NCI-H2171 treated with DMSO at 0.1 percent for 48 hours (cell line): ENCODE measurements at regions not wholly inside any gene's neighbourhood (a gene's known extent, or its start where the extent isn't known, plus 50 kb on each side); places are given as distances from the start of the nearest gene placed in this dataset.

Experiments used
- DNase-seq: peaks from one replicate; lab custom pipeline; 2025; lab: John Stamatoyannopoulos, UW

DNA sequence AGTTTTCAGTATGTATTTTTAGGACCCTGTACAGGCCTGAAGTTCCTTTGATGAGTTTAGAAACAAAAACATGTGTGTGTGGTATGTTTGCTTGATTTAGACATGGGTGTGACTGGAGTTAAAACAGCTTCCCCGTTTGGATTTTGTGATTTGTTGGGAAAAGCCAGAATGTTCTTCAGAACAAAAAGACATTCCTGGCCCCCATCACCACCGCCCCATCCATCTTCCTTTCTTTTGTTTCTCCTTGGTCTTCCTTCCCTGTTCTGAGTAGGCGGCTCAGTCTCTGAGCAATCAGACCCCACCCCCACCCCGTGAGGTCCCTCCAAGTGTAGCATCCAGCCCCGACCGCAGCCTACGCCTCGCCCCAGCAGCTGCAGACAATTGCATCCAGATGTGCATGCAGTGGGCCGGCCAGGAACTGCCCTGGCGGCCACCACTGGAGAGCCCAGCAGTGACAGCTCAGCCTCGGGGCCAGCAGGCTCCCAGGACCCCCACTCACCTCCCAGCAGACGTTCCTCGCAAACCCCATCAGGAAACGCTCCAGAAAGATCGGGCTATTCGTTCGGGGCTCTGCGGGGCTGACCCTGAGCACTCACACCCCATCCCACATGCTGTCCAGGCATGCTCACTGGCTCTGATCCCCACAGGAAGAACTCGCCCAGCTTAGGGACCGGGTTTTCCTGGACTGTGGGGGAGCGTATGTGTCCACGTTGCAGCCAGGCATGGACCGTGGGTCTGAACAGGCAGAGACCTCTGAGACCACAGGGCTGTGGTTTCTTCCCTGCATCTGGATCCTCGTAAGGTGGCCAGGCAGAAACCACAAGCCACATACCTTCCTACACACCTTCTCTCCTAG is 99.8 kb upstream of the CDH5 start:
- no peak for DNase-seq

DNA sequence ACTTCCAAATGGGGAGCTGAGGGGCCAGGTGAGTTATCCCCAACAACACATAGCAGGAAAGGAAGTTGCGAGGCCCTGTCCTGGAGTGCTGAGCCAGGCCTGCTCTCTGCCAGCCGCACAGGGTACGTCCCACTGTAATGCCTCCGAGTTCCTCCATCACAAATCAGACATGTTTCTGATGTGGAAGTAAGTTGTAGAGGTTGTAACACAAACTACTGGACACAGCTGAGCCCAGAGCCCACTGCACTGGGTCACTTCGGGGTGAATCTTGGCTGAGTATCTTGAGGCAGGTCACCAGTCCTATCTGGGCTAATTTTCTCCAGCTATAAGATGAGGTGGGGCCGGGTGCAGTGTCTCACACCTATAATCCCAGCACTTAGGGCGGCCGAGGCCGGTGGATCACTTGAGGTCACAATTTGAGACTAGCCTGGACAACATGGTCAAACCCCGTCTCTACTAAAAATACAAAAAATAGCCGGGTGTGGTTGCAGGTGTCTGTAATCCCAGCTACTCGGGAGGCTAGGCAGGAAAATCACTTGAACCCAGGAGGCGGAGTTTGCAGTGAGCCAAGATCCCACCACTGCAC is 100.8 kb upstream of the CDH5 start:
- no peak for DNase-seq

DNA sequence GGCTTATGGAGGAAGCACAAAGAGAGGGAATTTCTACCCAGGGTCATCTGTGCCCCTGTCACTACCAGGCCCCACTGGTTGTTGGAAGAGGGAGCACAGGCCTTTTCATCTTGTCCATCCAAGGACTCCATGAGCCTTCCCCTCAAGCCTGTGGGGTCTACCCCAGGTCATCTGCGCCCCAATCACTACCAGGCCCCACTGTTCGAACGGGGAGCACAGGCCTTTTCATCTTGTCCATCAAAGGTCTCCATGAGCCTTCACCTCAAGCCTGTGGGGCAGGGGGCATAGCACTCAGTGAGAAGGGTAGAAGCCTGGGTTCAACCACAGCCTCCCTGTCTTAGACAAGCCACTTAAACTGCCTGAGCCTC is 101.5 kb upstream of the CDH5 start:
- DNase-seq: no peak

DNA sequence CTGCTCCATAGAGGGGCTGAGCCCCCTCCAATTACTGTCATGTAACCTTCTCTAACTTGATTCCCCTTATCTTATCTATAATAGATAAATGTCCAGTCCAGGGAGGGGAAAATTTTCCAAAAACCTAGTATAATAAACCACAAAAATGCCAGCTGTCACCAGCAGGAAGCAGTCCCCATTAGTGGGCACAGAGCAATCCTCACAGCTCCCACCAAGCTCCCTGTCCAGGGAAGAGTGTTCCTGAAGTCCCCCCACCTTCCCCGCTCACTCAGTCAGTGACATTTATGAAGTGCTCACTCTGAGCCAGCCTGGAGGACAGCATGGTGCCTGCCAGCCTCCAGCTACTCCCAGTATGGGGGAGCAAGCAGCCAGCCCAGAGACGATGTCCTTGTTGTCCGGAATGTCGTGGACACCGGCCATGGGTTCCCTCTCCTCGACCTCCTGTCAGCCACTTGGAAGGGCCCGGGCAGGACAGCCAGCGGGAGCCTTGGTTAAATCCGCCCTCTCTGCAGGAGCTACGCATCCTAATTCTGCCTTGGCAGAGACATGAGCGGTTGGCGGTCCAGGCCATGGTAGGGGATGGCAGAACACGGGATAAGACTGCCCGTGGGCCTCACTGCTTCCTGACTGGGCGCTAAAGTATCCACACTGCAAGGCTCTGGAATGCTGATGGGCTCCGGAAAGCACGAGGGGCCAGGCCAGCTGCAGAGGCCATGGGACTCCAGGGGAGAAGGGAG is 102.0 kb upstream of the CDH5 start:
- DNase-seq: no peak

DNA sequence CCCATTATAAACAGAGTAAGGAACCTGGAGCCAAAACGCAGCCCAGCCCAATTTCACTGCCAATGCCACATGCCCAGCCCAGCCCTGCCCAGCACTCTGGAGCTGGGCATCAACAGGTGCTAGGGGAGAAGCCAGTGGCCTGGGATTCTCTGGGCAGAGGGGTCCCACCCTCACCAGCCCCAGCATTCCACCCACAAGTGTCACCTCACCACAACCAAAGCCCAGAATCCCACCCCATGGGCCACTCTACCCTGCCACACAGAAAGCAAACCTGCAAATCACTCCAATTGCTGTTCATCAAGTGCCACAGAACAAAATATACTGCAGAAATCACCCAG is 102.5 kb upstream of the CDH5 start:
- DNase-seq: no peak

DNA sequence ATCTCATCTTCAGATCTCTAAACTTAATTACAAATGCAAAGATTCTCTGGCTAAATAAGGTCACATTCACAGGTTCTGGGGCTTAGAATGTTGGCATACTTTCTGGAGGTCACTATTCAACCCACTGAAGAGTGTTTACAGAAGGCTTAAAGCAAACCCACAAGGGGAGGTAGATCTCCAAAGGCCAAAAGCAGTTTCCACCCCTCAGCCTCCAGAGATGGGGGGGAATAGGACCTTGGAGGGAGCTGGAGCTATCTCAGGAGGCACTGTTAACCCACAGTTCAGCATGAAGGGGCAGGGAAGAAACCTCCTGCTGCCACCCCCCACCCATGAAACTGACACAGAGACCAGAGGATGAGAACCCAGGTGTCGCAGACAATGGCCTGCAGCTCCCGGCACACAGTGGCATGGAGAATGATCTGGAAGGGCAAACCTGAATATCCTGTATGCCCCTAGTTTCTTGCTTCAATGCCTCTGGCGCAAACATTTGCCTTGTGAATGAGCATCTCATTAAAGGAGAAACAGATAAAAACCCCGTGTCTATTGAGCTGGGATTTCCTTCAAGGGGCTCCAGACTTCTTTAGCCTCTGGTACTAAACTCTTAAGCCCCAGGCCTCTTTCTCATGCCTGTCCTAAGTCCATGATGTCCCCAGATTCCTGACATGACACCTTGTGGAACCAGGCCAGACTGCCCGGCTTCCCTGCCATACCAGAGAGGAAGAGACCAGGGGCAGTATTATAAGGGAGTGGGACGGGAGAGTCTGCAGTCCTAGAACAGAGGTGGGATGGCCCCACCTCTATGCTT is 103.1 kb upstream of the CDH5 start:
- no peak for DNase-seq

DNA sequence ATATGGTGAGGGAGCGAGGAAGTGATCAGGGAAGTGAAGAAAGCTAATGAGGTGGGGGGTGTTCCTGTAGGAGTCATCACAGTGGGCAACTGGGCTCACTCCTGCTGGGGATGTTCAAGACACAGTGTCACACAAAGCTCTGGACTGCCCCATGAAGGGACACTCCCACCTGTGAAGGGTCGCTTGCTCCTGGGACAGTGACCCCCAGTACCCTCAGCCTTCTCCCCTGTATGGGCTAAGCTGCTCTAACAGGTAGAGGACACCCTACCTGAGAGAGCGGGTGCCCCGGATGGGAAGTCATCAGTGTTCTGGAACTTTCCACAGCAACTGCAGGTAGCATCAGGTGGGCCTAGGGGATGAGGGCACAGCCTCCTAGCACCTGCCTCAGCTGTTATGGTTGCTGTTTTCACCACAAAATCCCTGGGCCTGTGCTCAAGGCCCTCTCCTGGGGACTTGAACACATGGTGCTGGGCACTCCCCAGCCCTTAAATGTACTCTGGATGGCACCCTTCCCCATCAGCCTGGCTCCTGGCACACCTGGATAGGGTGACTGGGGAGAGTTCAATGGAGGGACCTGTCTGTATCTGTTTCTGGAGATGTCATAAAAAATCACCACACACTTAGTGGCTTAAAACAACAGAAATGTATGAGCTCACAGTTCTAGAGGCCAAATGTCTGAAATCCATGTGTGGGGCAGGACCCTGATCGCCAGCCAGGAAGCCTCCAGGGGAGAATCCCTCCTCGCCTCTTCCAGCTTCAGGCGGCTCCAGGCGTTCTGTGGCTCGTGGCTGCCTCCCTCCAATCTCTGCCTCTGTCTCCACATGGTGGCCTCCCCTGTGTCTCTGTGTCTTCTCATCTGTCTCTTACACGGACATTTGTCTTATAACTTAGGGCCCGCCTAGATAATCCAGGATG is 104.0 kb upstream of the CDH5 start:
- DNase-seq: no peak

DNA sequence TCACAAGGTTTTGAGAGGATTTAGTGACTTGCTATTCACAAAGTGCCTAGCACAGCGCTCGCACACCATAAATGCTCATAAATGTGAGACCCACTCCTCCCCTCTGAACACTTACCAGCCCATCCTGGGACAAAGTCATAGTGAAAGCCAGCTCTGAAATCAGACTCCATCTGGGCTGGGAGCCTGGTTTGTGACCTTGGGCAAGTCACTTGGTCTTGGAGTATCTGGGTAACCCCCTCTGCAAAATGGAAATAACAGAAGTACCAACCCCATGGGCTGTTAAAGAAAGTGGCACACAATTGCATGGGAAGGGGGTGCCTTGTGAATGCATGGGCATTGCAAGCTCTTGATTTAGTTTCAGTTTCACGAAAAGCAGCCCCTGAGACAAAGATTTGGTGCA is 104.7 kb upstream of the CDH5 start:
- no peak for DNase-seq

DNA sequence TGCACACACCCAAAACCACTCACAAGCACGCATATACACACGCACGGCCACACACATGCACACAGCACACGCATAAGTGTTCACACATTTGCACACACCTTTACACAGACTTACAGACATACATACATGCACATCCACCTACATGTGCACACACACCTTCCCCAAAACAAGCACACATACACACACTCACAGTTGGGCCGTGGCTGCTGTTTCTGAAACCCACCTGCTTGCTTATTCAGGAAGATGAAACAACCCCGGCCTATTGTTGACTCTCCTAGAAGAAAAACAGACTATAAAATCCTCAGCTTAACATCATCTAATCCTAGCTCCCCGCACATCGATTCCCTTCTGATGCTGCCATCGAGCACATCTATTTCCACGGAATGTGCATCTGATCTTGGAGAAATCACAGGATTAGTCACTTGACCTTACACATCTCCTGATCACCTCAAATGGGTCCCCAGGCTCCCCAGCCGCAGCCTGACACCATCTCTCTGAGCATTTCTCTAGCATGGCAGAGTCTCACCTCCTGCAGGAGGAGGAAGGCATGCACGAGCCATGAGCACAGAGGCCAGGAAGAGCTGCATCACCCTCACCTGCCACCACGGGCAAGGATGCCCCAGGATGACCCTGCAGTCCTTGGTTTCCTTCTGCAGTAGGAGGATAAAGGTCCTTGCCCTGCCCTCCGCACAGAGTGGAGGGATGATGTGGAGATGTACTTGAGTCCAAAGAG is 105.8 kb upstream of the CDH5 start:
- DNase-seq: no peak

DNA sequence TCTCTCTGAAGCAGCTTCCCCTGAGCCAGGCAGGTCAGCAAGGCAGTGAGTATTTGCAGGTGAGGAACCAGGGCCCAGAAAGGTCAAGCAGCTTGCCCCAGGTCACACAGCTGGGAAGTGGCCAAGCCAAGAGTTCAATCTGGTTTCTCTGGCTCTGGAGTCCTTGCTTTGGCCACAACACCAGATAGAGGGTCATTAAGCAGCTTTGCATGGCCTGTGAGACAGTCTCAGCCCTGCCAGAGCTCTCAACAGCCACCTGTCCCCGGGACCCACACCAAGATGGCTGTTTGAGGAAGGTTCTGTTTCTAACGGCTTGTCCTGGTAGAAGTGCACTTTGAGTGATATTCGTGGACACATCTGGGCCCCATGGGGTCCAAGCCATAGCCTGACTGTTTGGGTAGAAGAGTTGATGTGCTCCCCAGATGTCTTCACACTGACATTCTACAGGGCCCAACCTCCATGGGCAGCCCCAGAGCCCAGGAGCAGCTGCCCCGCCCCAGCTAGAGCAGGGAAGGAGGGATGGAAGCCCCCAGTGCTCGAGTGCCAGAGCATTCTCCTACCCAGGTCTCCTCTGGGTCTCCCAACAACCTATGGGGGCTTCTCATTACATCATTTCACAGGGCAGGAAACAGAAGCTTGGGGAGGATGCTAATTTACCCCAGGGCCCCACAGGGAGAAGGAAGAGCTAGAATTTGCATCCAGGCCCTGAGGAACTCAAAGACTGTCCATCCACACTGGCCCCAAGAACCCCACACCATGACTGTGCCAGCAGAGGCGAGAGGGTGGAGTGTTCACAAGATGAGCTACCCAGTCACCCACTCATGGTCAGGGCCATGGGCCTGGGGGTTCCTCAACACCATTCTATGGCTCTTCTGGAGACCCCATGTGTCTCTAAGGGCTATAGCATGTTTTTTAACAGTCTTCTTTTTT is 107.3 kb upstream of the CDH5 start:
- no peak for DNase-seq

DNA sequence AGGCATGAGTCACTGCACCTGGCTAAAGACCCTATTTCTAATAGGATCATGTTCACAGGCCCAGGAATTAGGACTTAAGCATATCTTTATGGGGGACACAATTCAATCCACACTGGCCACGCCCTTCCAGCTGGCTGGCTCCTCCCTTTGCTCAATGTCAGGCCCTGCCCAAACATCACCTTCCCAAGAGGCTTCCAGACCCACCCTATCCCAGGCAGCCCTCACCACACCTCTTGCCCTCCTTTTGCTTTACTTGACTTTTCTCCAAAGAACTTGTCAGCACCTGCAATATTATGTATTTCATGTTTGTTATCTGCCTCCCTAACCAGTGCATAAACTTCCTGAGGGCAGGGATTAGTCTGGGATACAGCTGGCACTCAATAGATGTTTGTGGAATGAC is 109.6 kb upstream of the CDH5 start:
- no peak for DNase-seq

DNA sequence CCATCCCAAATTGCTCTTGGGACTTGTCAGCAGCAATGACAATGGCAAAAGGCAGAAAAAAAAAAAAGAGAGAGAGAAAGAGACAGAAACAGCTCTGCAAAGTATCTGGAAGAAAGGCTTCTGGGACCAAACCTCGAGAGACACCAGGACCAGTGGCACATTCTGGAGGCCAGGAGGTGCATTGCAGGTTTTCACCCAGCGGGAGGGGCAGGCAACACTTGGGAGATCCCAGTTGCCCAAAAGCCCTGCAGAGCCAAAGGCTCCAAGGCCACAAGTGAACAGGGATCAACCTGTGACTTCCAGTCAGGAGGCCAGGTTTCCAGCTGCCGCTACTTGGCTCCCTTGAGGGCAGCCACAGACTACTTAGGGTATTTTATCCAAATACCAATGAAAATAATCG is 110.8 kb upstream of the CDH5 start:
- no peak for DNase-seq

DNA sequence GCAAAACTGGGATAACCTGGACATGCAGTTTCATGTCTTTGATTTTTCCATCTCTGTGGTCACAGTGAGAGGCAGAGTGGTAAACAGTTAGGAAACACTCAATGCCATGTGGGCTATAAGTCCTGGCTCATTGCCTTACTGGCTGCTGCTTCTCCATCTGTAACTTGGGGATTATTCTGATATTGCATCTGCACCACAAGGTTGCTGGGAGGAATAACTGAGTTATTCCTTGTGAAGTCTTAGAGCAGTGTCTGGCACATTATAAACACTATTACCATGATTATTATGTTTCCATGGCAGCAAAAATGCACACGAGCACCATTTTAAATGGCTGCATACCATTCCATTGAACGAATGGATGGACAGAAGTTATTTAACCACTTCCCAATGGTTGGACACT is 111.7 kb upstream of the CDH5 start:
- DNase-seq: no peak

DNA sequence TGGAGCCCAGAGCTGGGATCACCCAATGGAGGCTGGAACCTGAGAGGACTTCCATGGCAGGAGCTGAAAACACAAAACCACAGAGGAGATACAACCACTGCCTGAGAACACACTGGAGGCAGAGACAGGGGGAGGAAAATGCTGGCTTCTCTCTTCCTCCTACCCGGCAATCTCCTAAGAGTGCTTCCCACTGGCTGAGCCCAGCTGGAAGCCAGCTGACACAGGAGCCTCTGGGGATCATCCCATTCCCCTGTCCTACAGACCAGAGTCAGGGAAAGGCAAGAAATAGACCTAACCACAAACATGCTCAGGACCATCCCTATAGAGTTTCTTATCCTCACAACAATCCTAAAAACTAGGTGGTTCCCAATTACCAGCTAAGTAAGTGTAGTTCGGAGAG is 112.4 kb upstream of the CDH5 start:
- DNase-seq: no peak

DNA sequence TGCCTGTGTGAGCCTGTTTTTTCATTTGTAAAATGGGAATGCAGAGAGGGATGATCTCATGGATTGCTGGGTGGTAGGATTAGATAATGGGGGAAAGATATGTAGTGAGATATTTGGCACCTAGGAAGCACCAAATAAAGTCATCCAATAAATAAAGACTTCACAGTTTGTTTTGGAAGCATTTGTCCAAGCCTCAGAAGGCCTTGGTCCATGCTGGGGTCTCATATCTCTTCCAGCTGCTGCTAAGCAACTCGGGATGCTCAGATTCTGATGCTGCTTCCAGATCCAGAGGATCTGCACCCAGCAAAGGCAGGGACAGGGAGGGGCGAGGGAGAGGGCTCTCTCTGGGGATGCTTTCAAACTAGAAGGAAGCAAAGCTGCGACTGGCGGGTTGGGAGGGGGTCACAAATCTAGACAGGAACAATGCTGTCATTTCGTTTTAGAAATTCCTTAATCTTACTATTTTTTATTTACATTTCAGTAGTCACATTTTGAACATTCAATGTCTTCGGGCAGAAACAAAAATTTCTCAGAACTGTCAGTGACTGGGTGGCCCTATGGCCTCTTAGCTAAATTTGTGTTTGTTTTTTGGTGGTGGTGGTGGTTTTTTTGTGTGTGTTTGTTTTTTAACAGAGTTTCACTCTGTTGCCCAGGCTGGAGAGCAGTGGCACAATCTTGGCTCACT is 114.9 kb upstream of the CDH5 start:
- no peak for DNase-seq

DNA sequence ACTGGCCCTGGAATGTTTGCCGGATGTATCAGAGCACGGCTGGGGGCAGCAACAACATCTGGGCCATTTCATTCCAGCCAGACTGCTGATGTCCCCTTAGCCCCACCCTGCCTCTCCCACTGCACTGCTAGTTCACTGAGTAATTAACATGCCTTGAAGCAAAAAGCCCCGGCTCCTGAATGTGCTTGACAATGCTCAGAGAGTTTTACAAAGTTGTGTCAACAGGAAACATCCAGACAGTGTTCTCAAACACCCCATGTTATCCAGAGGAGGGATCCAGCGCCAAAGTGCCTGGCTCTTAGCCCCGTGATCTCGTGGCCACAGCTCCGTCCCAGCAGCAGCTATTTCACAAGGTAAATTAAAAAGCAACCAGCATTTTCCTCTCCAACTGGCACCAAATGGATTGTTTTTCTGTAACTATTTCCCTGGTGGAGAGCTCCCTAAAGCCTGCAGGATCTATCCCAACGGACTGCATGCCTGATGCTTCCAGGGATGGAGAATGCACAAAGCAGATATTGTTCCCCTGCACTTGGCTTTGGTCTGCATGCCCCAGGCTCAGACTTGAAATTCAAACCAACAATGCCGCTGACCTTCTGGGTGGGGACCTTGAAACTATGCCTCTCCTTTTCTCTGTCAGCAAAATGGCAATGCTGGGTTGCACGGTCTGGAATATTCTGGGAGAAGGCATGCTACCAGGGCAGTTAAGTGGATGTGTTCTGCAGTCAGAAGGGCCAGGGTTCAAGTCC is 115.6 kb upstream of the CDH5 start:
- DNase-seq: no peak

DNA sequence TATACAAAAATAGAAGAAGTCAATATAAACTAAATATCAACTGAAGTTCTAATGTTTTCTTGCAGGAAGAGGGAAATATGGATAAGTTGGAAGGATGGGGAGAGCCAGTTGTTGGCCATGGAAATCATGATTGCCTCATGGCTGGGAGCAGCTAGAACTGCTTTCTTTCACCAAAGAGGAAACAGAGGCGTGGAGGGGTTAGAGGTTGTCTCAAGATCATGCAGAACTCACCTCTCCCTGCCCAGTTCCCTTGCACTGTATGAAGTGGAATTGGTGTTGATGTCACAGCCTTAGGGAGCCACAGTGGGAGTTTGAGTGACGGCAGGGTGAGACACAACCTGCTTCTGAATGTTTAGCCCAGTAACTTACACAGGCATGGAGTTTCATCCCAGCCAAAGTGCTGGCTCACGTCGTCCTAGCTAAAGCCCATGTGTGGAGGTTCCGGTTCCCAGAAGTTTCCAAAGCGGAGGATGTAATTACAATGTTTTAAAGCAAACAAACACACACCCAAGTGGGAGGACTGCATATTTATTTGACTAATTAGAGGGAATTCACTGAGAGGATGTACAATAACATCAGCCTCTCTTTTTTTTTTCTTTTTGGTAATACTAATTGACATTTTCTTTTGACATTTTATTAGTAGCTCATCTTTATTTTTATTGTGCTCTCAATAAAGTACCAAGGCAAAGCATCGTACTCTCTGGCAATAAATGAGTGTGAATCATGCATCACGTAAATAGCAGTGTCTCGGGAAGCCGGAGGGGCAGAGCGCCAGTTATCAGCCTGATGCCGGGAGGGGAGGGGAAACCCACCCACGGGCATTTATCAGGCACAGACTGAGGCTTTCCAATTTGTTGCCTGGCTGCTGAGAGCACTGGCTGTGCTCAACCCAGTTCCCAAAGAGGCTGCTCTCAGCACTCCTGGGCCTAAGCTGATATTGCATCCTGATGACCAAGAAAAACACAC is 118.7 kb upstream of the CDH5 start:
- no peak for DNase-seq
